ENCODE measurements at regions not wholly inside any gene's neighbourhood (a gene's known extent, or its start where the extent isn't known, plus 50 kb on each side); places are given as distances from the start of the nearest gene placed in this dataset.
"Not testable (repeated sequence)": the region's sequence is repeated elsewhere in the genome, so short reads cannot be mapped to it uniquely, and the experiment has no call there.

- no peak for DNase-seq (ENCODE audit: low read depth)
Observed at GRCh38 chr3:30439451-30440053, 166.8 kb upstream of the TGFBR2 start.

GRCh38 chr3:30440147-30440604 lies 166.2 kb upstream of the TGFBR2 start:
- DNase-seq (ENCODE audit: low read depth): no peak

- no peak for DNase-seq (ENCODE audit: low read depth)
Observed at GRCh38 chr3:30440880-30441279, 165.5 kb upstream of the TGFBR2 start.

GRCh38 chr3:30443756-30444673 lies 162.4 kb upstream of the TGFBR2 start:
- DNase-seq (ENCODE audit: low read depth): no peak

- no peak for DNase-seq (ENCODE audit: low read depth)
Observed at GRCh38 chr3:30448450-30449289, 157.7 kb upstream of the TGFBR2 start.

- DNase-seq (ENCODE audit: low read depth): no peak
Observed at GRCh38 chr3:30449290-30449632, 157.1 kb upstream of the TGFBR2 start.

- DNase-seq (ENCODE audit: low read depth): no peak
Observed at GRCh38 chr3:30452446-30452845, 154.0 kb upstream of the TGFBR2 start.

- no peak for DNase-seq (ENCODE audit: low read depth)
Observed at GRCh38 chr3:30453360-30454039, 152.9 kb upstream of the TGFBR2 start.

GRCh38 chr3:30454636-30455035 lies 151.8 kb upstream of the TGFBR2 start:
- DNase-seq (ENCODE audit: low read depth): no peak

GRCh38 chr3:30455112-30455511 lies 151.3 kb upstream of the TGFBR2 start:
- not testable (repeated sequence) for DNase-seq (ENCODE audit: low read depth)

- no peak for DNase-seq (ENCODE audit: low read depth)
Observed at GRCh38 chr3:30455840-30456239, 150.6 kb upstream of the TGFBR2 start.

- DNase-seq (ENCODE audit: low read depth): no peak
Observed at GRCh38 chr3:30456264-30456663, 150.1 kb upstream of the TGFBR2 start.

GRCh38 chr3:30457081-30457480 lies 149.3 kb upstream of the TGFBR2 start:
- no peak for DNase-seq (ENCODE audit: low read depth)

- DNase-seq (ENCODE audit: low read depth): no peak
Observed at GRCh38 chr3:30457726-30458125, 148.7 kb upstream of the TGFBR2 start.

- DNase-seq (ENCODE audit: low read depth): no peak
Observed at GRCh38 chr3:30458376-30459171, 147.8 kb upstream of the TGFBR2 start.

GRCh38 chr3:30461311-30461710 lies 145.1 kb upstream of the TGFBR2 start:
- DNase-seq (ENCODE audit: low read depth): no peak

GRCh38 chr3:30462721-30463470 lies 143.5 kb upstream of the TGFBR2 start:
- DNase-seq (ENCODE audit: low read depth): no peak

GRCh38 chr3:30464381-30464780 lies 142.0 kb upstream of the TGFBR2 start:
- DNase-seq (ENCODE audit: low read depth): no peak

GRCh38 chr3:30465454-30465853 lies 140.9 kb upstream of the TGFBR2 start:
- DNase-seq (ENCODE audit: low read depth): no peak

- DNase-seq (ENCODE audit: low read depth): no peak
Observed at GRCh38 chr3:30467596-30468238, 138.7 kb upstream of the TGFBR2 start.

All from CMK (cell line).